ENCODE measurements at regions not wholly inside any gene's neighbourhood (a gene's known extent, or its start where the extent isn't known, plus 50 kb on each side); places are given as distances from the start of the nearest gene placed in this dataset.

- Histone ChIP-seq H2AK9ac (replicated peaks; ENCODE audit: low read depth, low read length, poor library complexity) (no peak overlapping the region), H4K91ac (ENCODE audit: insufficient read depth, low read depth, low read length) (no peak overlapping the region), H3K9me1 (ENCODE audit: insufficient read depth, low read length) (no peaks in the 10 kb centered on the region), H3K79me1 (ENCODE audit: low read depth in 1 of 2, low read length in 2 of 2) (no peaks in the 10 kb centered on the region), H3K4me1 (ENCODE audit: control insufficient read depth, insufficient read depth, low read length) (no peaks in the 10 kb centered on the region), H3K23ac (ENCODE audit: low read depth, low read length) (no peak overlapping the region), H3K56ac (ENCODE audit: extremely low read depth, insufficient read depth, low read length) (no peak overlapping the region), H2AFZ (replicated peaks; ENCODE audit: low read length, poor library complexity) (no peak overlapping the region), H3K4me2 (ENCODE audit: low read depth, low read length) (no peak overlapping the region), H3K9ac (ENCODE audit: low read depth, low read length) (no peak overlapping the region), H3K14ac (replicated peaks; ENCODE audit: low read depth, low read length) (no peak overlapping the region), H2BK15ac (ENCODE audit: low read depth, low read length) (no peak overlapping the region), H3K27ac (ENCODE audit: insufficient read depth, low read length) (no peak overlapping the region), H4K5ac (ENCODE audit: low read depth, low read length) (no peak overlapping the region), H2AK5ac (ENCODE audit: low read depth, low read length) (no peak overlapping the region), H3K4ac (ENCODE audit: low read depth, low read length) (no peak overlapping the region), H3K9me3 (ENCODE audit: control insufficient read depth, insufficient read depth, low read length) (no peaks in the 10 kb centered on the region), H3K18ac (ENCODE audit: low read depth, low read length) (no peak overlapping the region), H2BK20ac (ENCODE audit: low read depth, low read length) (no peak overlapping the region), H4K20me1 (ENCODE audit: insufficient read depth, low read length) (no peaks in the 10 kb centered on the region), H3K4me3 (ENCODE audit: insufficient read depth, low read depth, low read length) (no peak overlapping the region), H2BK5ac (ENCODE audit: low read depth, low read length, poor library complexity, severe bottlenecking) (no peak overlapping the region), H3K36me3 (ENCODE audit: control insufficient read depth, insufficient read depth, low read length) (no peaks in the 10 kb centered on the region), H3K27me3 (ENCODE audit: control insufficient read depth, insufficient read depth, low read length) (no peaks in the 10 kb centered on the region), H2BK120ac (ENCODE audit: low read depth, low read length) (no peak overlapping the region), H4K8ac (ENCODE audit: low read depth in 2 of 2, low read length in 2 of 2) (no peak overlapping the region)
- ChIA-PET POLR2A (ENCODE audit: unreplicated experiment) (no interaction called here), CTCF (no interaction called here)
- no peak for DNase-seq
- no CpG with 5 or more reads among the region's 1 CpG for WGBS, 2 experiments (ENCODE audit: extremely low coverage in 2 of 2, insufficient read length in 1 of 2)
- no TSS peak for BruUV-seq (replicated peaks)
- intact Hi-C loops (cut with micrococcal nuclease), result no loop called here
- in situ Hi-C loops (cut with MboI; ENCODE audit: low sequenced_read_pairs), result no loop called here
- dilution Hi-C loops (cut with HindIII; ENCODE audit: low sequenced_read_pairs, unreplicated experiment), result no loop called here
- TF ChIP-seq CHD1 (IDR thresholded peaks at IDR 0.05; ENCODE audit: low read depth, low read length) (no peak), NFE2L2 (IDR thresholded peaks at IDR 0.05; ENCODE audit: low read depth, low read length) (no peak), CTCF (conservative IDR thresholded peaks at IDR 0.05; ENCODE audit: low read depth, low read length) (no peak), BHLHE40 (IDR thresholded peaks at IDR 0.05; ENCODE audit: low read depth, low read length) (no peak), MXI1 (IDR thresholded peaks at IDR 0.05; ENCODE audit: borderline replicate concordance, low read depth, low read length) (no peak), FOS (IDR thresholded peaks at IDR 0.05; ENCODE audit: low read depth, low read length) (no peak), RFX5 (IDR thresholded peaks at IDR 0.05; ENCODE audit: low read depth, low read length) (no peak), USF2 (IDR thresholded peaks at IDR 0.05; ENCODE audit: low read depth, low read length) (no peak), SMC3 (IDR thresholded peaks at IDR 0.05; ENCODE audit: low read depth, low read length) (no peak), MAZ (IDR thresholded peaks at IDR 0.05; ENCODE audit: borderline replicate concordance, low read depth, low read length) (no peak), RCOR1 (IDR thresholded peaks at IDR 0.05; ENCODE audit: insufficient replicate concordance, low read length) (no peak), RAD21 (IDR thresholded peaks at IDR 0.05; ENCODE audit: low read length) (no peak), MAFK (IDR thresholded peaks at IDR 0.05; ENCODE audit: low read depth, low read length) (no peak), CEBPB (IDR thresholded peaks at IDR 0.05; ENCODE audit: low read depth, low read length) (no peak), ELK1 (IDR thresholded peaks at IDR 0.05; ENCODE audit: borderline replicate concordance, low read depth, low read length) (no peak), POLR2A (IDR thresholded peaks at IDR 0.05; ENCODE audit: low read depth, low read length) (no peak)
- no peak for ATAC-seq (ENCODE audit: low read depth)
These were observed 289.3 kb upstream of the PLSCR5 start for GRCh38 chr3:146894406-146894805.
